ENCODE measurements at regions not wholly inside any gene's neighbourhood (a gene's known extent, or its start where the extent isn't known, plus 50 kb on each side); places are given as distances from the start of the nearest gene placed in this dataset.

DNA sequence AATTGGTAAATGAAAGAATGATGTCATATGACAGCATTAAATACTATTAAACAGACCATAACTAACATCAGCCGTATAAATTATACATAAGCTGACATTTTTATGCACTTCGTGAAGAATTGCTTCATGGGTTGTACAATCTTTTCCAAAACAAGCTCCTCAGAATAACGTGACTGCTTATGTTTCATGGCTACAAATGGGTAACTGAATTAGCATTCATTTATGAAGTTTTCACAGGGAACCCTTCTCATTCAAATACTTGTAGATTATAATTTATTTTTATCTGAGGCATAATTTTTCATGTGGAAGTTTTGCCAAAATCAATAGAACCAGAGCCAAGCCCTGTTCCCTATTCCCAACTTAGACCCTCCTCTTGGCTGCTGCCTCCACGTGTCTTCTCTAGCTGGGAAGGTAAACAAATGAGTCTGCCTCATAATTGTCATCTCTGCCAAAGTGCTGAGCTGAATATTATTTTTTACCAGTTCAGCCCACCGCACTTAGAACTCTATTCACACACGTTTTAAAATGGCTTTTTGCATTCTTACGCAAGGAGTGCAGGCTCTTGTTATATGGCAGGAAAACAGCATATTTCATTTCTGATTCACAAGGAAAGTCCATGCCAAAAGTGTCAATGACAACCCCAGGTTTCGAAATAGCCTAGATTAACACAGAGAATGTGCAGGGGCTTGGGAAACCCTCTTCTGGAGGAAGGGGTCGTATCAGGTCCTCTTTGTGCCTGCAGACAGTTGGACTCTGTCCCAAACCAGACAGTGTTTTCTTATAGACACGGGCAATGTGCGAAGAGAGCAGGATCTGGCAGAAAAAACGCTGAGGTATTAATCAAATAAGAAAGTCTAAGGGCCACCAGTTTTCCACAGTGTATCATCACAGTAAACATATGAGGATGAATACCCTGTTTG is 370.7 kb upstream of the MGMT start:
- Histone ChIP-seq H3K27me3 (ENCODE audit: control insufficient read depth in 1 of 2, insufficient read depth in 2 of 2, low read length in 2 of 2) (no peaks in the 10 kb centered on the region), H3K9me3 (ENCODE audit: low read length) (no peaks in the 10 kb centered on the region), H3K27ac (ENCODE audit: low read depth, low read length) (peak overlapping the region; percentile 7), H3K4me1 (ENCODE audit: insufficient read depth, low read length) (peaks cover 32% of the 10 kb centered on the region), H3K36me3 (ENCODE audit: insufficient read depth, low read length) (no peaks in the 10 kb centered on the region), H3K9ac (ENCODE audit: low read length) (no peak overlapping the region), H3K4me3 (ENCODE audit: low read depth in 1 of 2, low read length in 2 of 2) (peak overlapping the region in 1 of 2 donors; percentile 28)

GRCh38 chr10:129097776-129098330 is 369.2 kb upstream of the MGMT start:
- Histone ChIP-seq H3K36me3 (ENCODE audit: insufficient read depth, low read length) (no peaks in the 10 kb centered on the region), H3K4me1 (ENCODE audit: insufficient read depth, low read length) (peaks cover 32% of the 10 kb centered on the region), H3K9me3 (ENCODE audit: low read length) (no peaks in the 10 kb centered on the region), H3K4me3 (ENCODE audit: low read depth in 1 of 2, low read length in 2 of 2) (no peak overlapping the region), H3K27ac (ENCODE audit: low read depth, low read length) (no peak overlapping the region), H3K9ac (ENCODE audit: low read length) (no peak overlapping the region), H3K27me3 (ENCODE audit: control insufficient read depth in 1 of 2, insufficient read depth in 2 of 2, low read length in 2 of 2) (no peaks in the 10 kb centered on the region)

- H3K36me3 ChIP-seq (ENCODE audit: insufficient read depth, low read length), result no peaks in the 10 kb centered on the region
- H3K27me3 ChIP-seq (ENCODE audit: control insufficient read depth in 1 of 2, insufficient read depth in 2 of 2, low read length in 2 of 2), result no peaks in the 10 kb centered on the region
- H3K27ac ChIP-seq (ENCODE audit: low read depth, low read length), result no peak overlapping the region
- no peak overlapping the region for H3K9ac ChIP-seq (ENCODE audit: low read length)
- H3K9me3 ChIP-seq (ENCODE audit: low read length), result no peaks in the 10 kb centered on the region
- no peak overlapping the region for H3K4me3 ChIP-seq (ENCODE audit: low read depth in 1 of 2, low read length in 2 of 2)
- peaks cover 35% of the 10 kb centered on the region for H3K4me1 ChIP-seq (ENCODE audit: insufficient read depth, low read length)
Observed at GRCh38 chr10:129098517-129098916, 368.5 kb upstream of the MGMT start.

- Histone ChIP-seq H3K4me3 (ENCODE audit: low read depth in 1 of 2, low read length in 2 of 2) (no peak overlapping the region), H3K4me1 (ENCODE audit: insufficient read depth, low read length) (peaks cover 37% of the 10 kb centered on the region), H3K36me3 (ENCODE audit: insufficient read depth, low read length) (no peaks in the 10 kb centered on the region), H3K9me3 (ENCODE audit: low read length) (no peaks in the 10 kb centered on the region), H3K9ac (ENCODE audit: low read length) (no peak overlapping the region), H3K27me3 (ENCODE audit: control insufficient read depth in 1 of 2, insufficient read depth in 2 of 2, low read length in 2 of 2) (no peaks in the 10 kb centered on the region), H3K27ac (ENCODE audit: low read depth, low read length) (no peak overlapping the region)
Observed at GRCh38 chr10:129099486-129099885, 367.6 kb upstream of the MGMT start.

DNA sequence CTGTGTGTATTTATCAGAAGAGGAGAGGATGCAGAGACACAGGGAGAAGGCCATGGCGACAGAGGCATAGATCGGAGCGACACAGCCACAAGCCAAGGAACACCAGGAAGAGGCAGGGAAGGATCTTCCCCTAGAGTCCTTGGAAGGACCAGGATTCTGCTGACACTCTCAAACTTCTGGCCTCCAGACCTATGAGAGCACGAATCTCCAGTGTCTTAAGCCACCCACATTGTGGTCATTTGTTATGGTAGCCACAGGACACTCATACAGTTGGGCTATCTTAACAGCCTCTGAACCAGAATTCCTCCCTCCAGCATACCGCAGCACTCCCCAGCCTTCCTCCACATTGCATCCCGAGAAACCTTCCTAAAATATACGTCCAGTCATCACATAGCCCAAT is 367.0 kb upstream of the MGMT start:
- peaks cover 36% of the 10 kb centered on the region for H3K4me1 ChIP-seq (ENCODE audit: insufficient read depth, low read length)

DNA sequence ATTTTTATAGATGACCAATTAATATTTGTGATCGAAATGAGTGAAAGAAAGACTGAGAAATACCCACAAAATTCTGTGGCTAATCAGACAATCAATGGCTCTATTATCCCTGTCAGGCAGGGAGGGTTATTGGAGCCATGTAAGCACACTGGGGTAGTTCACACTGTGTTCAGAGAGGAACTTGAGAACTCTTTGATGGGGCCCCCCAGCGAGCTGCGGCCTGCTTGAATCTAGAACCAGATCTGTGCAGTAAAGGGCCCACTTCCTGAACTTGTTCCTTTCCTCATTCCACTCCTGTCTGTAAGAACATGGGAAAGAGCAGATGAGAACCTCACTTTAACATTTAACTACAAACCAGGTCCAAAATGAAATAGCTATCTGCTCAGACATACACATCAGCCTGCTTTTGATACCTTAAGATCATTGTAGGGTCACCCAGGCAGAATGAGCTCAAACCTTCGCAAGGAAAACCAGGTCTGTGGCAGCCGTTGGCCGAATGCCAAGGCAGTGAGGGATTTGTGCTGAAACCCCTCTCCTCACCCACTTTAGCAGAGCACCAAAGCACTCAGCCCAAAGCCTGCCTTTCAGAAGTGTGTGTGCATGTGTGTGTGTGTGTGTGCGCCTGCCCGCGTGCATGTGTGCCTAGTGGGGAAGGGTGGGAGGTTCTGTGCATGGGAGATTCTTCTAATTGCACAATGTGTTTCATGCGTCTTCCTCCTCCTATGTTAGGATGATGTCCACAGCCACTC is 365.6 kb upstream of the MGMT start:
- Histone ChIP-seq H3K9ac (ENCODE audit: low read length) (no peak overlapping the region), H3K27ac (ENCODE audit: low read depth, low read length) (no peak overlapping the region), H3K9me3 (ENCODE audit: low read length) (no peaks in the 10 kb centered on the region), H3K4me1 (ENCODE audit: insufficient read depth, low read length) (peaks cover 23% of the 10 kb centered on the region), H3K4me3 (ENCODE audit: low read depth in 1 of 2, low read length in 2 of 2) (no peak overlapping the region), H3K36me3 (ENCODE audit: insufficient read depth, low read length) (no peaks in the 10 kb centered on the region), H3K27me3 (ENCODE audit: control insufficient read depth in 1 of 2, insufficient read depth in 2 of 2, low read length in 2 of 2) (no peaks in the 10 kb centered on the region)

More for the DNA sequence above, 367.0 kb upstream of the MGMT start:
- Histone ChIP-seq H3K9ac (ENCODE audit: low read length) (no peak overlapping the region), H3K9me3 (ENCODE audit: low read length) (no peaks in the 10 kb centered on the region), H3K36me3 (ENCODE audit: insufficient read depth, low read length) (no peaks in the 10 kb centered on the region), H3K27ac (ENCODE audit: low read depth, low read length) (no peak overlapping the region), H3K4me3 (ENCODE audit: low read depth in 1 of 2, low read length in 2 of 2) (no peak overlapping the region), H3K27me3 (ENCODE audit: control insufficient read depth in 1 of 2, insufficient read depth in 2 of 2, low read length in 2 of 2) (no peaks in the 10 kb centered on the region)

DNA sequence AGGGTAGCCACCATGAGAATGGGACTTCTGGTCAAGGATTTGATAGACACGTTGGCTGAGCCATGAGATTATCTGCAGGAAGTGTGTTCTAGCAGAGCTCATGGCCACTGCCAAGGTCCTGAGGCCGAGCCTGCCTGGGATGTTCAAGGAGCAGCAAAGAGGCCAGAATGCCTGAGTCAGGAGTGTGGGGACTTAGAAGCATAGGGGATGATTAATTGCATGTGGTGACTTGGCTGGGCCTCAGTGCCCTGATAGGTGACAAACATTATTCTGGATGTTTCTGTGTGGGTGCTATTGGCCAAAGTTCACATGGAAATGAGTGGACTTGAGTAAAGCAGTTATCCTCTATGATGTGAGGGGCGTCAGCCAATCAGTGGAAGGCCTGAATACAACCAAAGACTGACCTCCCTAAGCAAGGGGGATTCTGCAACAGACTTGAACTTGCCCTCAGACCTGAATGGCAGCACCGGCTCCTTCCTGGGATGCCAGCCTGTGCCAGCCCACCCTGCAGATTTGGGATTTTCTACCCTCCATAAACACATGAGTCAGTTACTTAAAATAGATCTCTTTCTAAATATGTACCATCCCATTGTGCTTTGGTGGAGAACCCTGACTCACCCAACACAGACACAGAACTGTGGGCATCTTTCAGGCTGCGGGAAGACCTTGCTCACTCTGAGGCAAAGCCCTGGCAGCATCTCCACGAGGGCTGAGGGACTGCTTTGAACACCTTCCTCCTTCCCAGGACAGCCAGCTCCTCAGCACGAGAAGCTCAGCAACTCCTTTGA is 363.9 kb upstream of the MGMT start:
- no peak overlapping the region for H3K9ac ChIP-seq (ENCODE audit: low read length)
- no peak overlapping the region for H3K27ac ChIP-seq (ENCODE audit: low read depth, low read length)
- H3K27me3 ChIP-seq (ENCODE audit: control insufficient read depth in 1 of 2, insufficient read depth in 2 of 2, low read length in 2 of 2), result no peaks in the 10 kb centered on the region
- H3K4me1 ChIP-seq (ENCODE audit: insufficient read depth, low read length), result peaks cover 7% of the 10 kb centered on the region
- no peaks in the 10 kb centered on the region for H3K9me3 ChIP-seq (ENCODE audit: low read length)
- H3K36me3 ChIP-seq (ENCODE audit: insufficient read depth, low read length), result no peaks in the 10 kb centered on the region
- H3K4me3 ChIP-seq (ENCODE audit: low read depth in 1 of 2, low read length in 2 of 2), result no peak overlapping the region

DNA sequence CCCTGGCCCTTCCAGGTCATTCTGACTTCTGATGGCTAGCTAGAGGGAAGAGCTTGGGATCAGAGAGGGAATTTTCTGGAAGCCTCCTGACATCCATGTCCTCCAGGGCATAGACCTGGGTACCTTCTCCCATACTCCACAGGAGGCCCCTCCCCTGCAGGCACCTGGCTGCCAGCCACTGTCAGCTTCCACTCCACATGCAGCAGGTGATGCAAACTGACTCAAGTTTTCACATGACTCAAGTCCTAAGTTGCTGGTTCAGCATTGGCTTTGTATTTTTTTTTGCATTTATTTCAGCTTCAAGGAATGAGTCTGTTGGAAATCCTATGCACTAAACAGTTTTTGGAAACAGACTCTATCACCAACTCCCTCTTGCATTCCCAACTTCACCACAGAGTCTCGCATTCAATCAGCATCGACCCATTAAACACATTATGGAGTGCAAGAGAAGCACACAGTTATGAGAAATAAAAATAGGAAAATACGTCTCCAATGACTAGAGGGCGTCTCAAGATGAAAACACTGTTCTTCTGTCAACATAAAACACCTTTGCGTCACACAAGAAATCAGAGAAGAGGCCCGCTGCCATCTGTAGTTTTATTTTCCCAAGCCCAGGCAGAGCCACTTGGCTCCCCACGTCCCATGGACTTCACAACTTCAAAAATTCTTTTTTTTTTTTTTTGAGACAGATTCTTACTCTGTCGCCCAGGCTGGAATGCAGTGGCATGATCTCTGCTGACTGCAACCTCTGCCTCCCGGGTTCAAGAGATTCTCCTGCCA is 362.6 kb upstream of the MGMT start:
- Histone ChIP-seq H3K36me3 (ENCODE audit: insufficient read depth, low read length) (no peaks in the 10 kb centered on the region), H3K9ac (ENCODE audit: low read length) (no peak overlapping the region), H3K9me3 (ENCODE audit: low read length) (no peaks in the 10 kb centered on the region), H3K27me3 (ENCODE audit: control insufficient read depth in 1 of 2, insufficient read depth in 2 of 2, low read length in 2 of 2) (no peaks in the 10 kb centered on the region), H3K27ac (ENCODE audit: low read depth, low read length) (no peak overlapping the region), H3K4me3 (ENCODE audit: low read depth in 1 of 2, low read length in 2 of 2) (no peak overlapping the region), H3K4me1 (ENCODE audit: insufficient read depth, low read length) (peaks cover 7% of the 10 kb centered on the region)

- no peaks in the 10 kb centered on the region for H3K9me3 ChIP-seq (ENCODE audit: low read length)
- H3K27ac ChIP-seq (ENCODE audit: low read depth, low read length), result no peak overlapping the region
- no peak overlapping the region for H3K4me3 ChIP-seq (ENCODE audit: low read depth in 1 of 2, low read length in 2 of 2)
Observed at GRCh38 chr10:129105266-129105665, 361.8 kb upstream of the MGMT start.

DNA sequence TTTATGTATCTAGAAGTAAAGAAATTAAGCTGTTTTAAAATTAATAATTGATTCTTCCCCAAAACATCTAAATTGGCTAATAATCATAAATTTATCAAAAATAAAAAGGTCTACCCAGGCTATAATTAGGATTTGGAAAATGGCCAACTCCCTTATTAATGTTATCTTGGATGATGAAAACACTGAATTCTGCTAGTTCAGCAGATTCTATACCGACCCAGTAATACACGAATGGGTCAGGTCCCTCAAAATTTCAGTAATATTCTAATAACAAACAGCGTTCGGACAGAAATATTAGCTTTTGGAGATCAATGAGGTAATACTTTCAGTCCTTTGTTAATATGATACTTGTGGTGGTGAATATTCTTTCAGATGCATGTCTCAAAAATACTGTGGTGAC is 360.7 kb upstream of the MGMT start:
- Histone ChIP-seq H3K9me3 (ENCODE audit: low read length) (no peaks in the 10 kb centered on the region), H3K9ac (ENCODE audit: low read length) (no peak overlapping the region), H3K4me1 (ENCODE audit: insufficient read depth, low read length) (peaks cover 7% of the 10 kb centered on the region), H3K36me3 (ENCODE audit: insufficient read depth, low read length) (no peaks in the 10 kb centered on the region), H3K4me3 (ENCODE audit: low read depth in 1 of 2, low read length in 2 of 2) (no peak overlapping the region), H3K27ac (ENCODE audit: low read depth, low read length) (no peak overlapping the region), H3K27me3 (ENCODE audit: control insufficient read depth in 1 of 2, insufficient read depth in 2 of 2, low read length in 2 of 2) (no peaks in the 10 kb centered on the region)

More at GRCh38 chr10:129105266-129105665, 361.8 kb upstream of the MGMT start:
- H3K27me3 ChIP-seq (ENCODE audit: control insufficient read depth in 1 of 2, insufficient read depth in 2 of 2, low read length in 2 of 2), result no peaks in the 10 kb centered on the region
- H3K4me1 ChIP-seq (ENCODE audit: insufficient read depth, low read length), result peaks cover 7% of the 10 kb centered on the region
- no peak overlapping the region for H3K9ac ChIP-seq (ENCODE audit: low read length)
- no peaks in the 10 kb centered on the region for H3K36me3 ChIP-seq (ENCODE audit: insufficient read depth, low read length)

All from muscle layer of colon (tissue), 2 donors.